ENCODE measurements at regions not wholly inside any gene's neighbourhood (a gene's known extent, or its start where the extent isn't known, plus 50 kb on each side); places are given as distances from the start of the nearest gene placed in this dataset.

DNA sequence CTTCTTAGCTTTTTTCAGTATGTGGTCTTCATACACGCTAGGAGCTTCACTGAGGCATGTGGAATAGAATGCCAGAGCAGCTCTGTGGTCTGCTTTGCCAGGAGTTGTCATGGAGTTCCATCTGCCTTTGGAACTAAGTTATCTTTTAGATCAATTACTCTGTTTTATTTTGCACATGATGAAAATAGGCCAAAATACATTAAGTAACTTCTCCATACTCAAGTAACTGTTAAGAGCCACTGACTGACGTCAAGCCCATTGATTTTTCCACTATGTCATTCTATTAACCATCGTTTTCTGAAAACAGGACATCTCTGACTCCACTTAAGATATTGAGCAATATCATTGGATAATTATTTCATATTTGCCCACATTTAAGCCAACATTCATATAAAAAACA lies 415.1 kb upstream of the MAD2L1 start:
- TF ChIP-seq POLR2A (IDR thresholded peaks at IDR 0.05) (no peak), CTCF (IDR thresholded peaks at IDR 0.05) (no peak)
